ENCODE measurements at regions not wholly inside any gene's neighbourhood (a gene's known extent, or its start where the extent isn't known, plus 50 kb on each side); places are given as distances from the start of the nearest gene placed in this dataset.
"Not testable (repeated sequence)": the region's sequence is repeated elsewhere in the genome, so short reads cannot be mapped to it uniquely, and the experiment has no call there.

GRCh38 chr5:21013237-21013636, 1025.2 kb upstream of the CDH18 start:
- TF ChIP-seq ZNF274 (IDR thresholded peaks at IDR 0.05; ENCODE audit: low read depth, low read length) = no peak
- H3K4me3 ChIP-seq (ENCODE audit: low read length) = no peak overlapping the region

GRCh38 chr5:21007781-21008180, 1019.8 kb upstream of the CDH18 start:
- no peak for TF ChIP-seq ZNF274 (IDR thresholded peaks at IDR 0.05; ENCODE audit: low read depth, low read length)
- H3K4me3 ChIP-seq (ENCODE audit: low read length) = no peak overlapping the region

GRCh38 chr5:20988933-20989332, 1000.9 kb upstream of the CDH18 start:
- H3K4me3 ChIP-seq (ENCODE audit: low read length) = not testable (repeated sequence)

GRCh38 chr5:20985754-20986153, 997.8 kb upstream of the CDH18 start:
- no peak for TF ChIP-seq ZNF274 (IDR thresholded peaks at IDR 0.05; ENCODE audit: low read depth, low read length)
- H3K4me3 ChIP-seq (ENCODE audit: low read length) = no peak overlapping the region

GRCh38 chr5:20974426-20974825, 986.4 kb upstream of the CDH18 start:
- H3K4me3 ChIP-seq (ENCODE audit: low read length) = no peak overlapping the region

GRCh38 chr5:20972419-20972925, 984.5 kb upstream of the CDH18 start:
- H3K4me3 ChIP-seq (ENCODE audit: low read length) = no peak overlapping the region; the same call in 1 of the 2 replicates

More at GRCh38 chr5:20974426-20974825, 986.4 kb upstream of the CDH18 start:
- TF ChIP-seq ZNF274 (IDR thresholded peaks at IDR 0.05; ENCODE audit: low read depth, low read length) = no peak

GRCh38 chr5:20959347-20959746, 971.3 kb upstream of the CDH18 start:
- H3K4me3 ChIP-seq (ENCODE audit: low read length) = no peak overlapping the region
- no peak for TF ChIP-seq ZNF274 (IDR thresholded peaks at IDR 0.05; ENCODE audit: low read depth, low read length)

More at GRCh38 chr5:20972419-20972925, 984.5 kb upstream of the CDH18 start:
- TF ChIP-seq ZNF274 (IDR thresholded peaks at IDR 0.05; ENCODE audit: low read depth, low read length) = no peak

GRCh38 chr5:20958641-20959040, 970.6 kb upstream of the CDH18 start:
- no peak overlapping the region for H3K4me3 ChIP-seq (ENCODE audit: low read length)
- no peak for TF ChIP-seq ZNF274 (IDR thresholded peaks at IDR 0.05; ENCODE audit: low read depth, low read length)

- H3K4me3 ChIP-seq (ENCODE audit: low read length) = no peak overlapping the region
- TF ChIP-seq ZNF274 (IDR thresholded peaks at IDR 0.05; ENCODE audit: low read depth, low read length) = no peak
These were observed 968.1 kb upstream of the CDH18 start for GRCh38 chr5:20956134-20956533.

GRCh38 chr5:20949636-20950035, 961.6 kb upstream of the CDH18 start:
- no peak for TF ChIP-seq ZNF274 (IDR thresholded peaks at IDR 0.05; ENCODE audit: low read depth, low read length)
- no peak overlapping the region for H3K4me3 ChIP-seq (ENCODE audit: low read length)

GRCh38 chr5:20943183-20943971, 955.4 kb upstream of the CDH18 start:
- not testable (repeated sequence) for H3K4me3 ChIP-seq (ENCODE audit: low read length)

- H3K4me3 ChIP-seq (ENCODE audit: low read length) = not testable (repeated sequence)
These were observed 954.6 kb upstream of the CDH18 start for GRCh38 chr5:20942603-20943002.

GRCh38 chr5:20940786-20941185, 952.8 kb upstream of the CDH18 start:
- not testable (repeated sequence) for H3K4me3 ChIP-seq (ENCODE audit: low read length)

GRCh38 chr5:20890936-20891335, 902.9 kb upstream of the CDH18 start:
- not testable (repeated sequence) for H3K4me3 ChIP-seq (ENCODE audit: low read length)

GRCh38 chr5:20875726-20876125, 887.7 kb upstream of the CDH18 start:
- H3K4me3 ChIP-seq (ENCODE audit: low read length) = not testable (repeated sequence)

- not testable (repeated sequence) for H3K4me3 ChIP-seq (ENCODE audit: low read length)
These were observed 877.9 kb upstream of the CDH18 start for GRCh38 chr5:20865892-20866291.
